ENCODE measurements at regions not wholly inside any gene's neighbourhood (a gene's known extent, or its start where the extent isn't known, plus 50 kb on each side); places are given as distances from the start of the nearest gene placed in this dataset.

- TF ChIP-seq MAX (IDR thresholded peaks at IDR 0.05; ENCODE audit: insufficient read depth, insufficient read length) (no peak), EZH2 (IDR thresholded peaks at IDR 0.05; ENCODE audit: borderline replicate concordance, low read depth, low read length, severe bottlenecking) (no peak), CTCF (IDR thresholded peaks at IDR 0.05; ENCODE audit: extremely low read depth in 1 of 2, insufficient read depth in 1 of 2, low read depth in 1 of 2, low read length in 2 of 2) (no peak), POLR2A (IDR thresholded peaks at IDR 0.05; ENCODE audit: low read depth, low read length) (no peak), MYC (IDR thresholded peaks at IDR 0.05; ENCODE audit: low read depth, low read length) (no peak), POLR2AphosphoS5 (IDR thresholded peaks at IDR 0.05; ENCODE audit: insufficient read depth, low read depth, low read length) (no peak), JUN (IDR thresholded peaks at IDR 0.05; ENCODE audit: borderline replicate concordance, insufficient read depth, insufficient read length, low read depth) (no peak)
Observed at GRCh38 chr6:169861431-169862042, 110.1 kb downstream of the ERMARD start.
